ENCODE measurements at regions not wholly inside any gene's neighbourhood (a gene's known extent, or its start where the extent isn't known, plus 50 kb on each side); places are given as distances from the start of the nearest gene placed in this dataset.

- TF ChIP-seq EZH2phosphoT487 (IDR thresholded peaks at IDR 0.05; ENCODE audit: borderline replicate concordance, low read length) (no peak), CTCF (IDR thresholded peaks at IDR 0.05; ENCODE audit: low read depth, low read length, poor library complexity, severe bottlenecking) (no peak)
- Histone ChIP-seq H3K79me2 (ENCODE audit: control insufficient read depth, low read length) (no peaks in the 10 kb centered on the region), H3K9me3 (ENCODE audit: control insufficient read depth, insufficient read depth, low read length) (no peaks in the 10 kb centered on the region), H3K4me3 (ENCODE audit: low read length) (no peak overlapping the region), H3K27ac (ENCODE audit: low read depth, low read length) (no peak overlapping the region), H3K27me3 (ENCODE audit: control insufficient read depth, low read length) (no peaks in the 10 kb centered on the region), H3K4me2 (ENCODE audit: low read length) (no peak overlapping the region), H3F3A (ENCODE audit: control insufficient read depth, insufficient read depth) (no peaks in the 10 kb centered on the region), H3K36me3 (ENCODE audit: control insufficient read depth, low read length) (no peaks in the 10 kb centered on the region), H4K20me1 (ENCODE audit: control insufficient read depth, insufficient read depth, low read depth, low read length) (no peaks in the 10 kb centered on the region), H3K4me1 (ENCODE audit: control insufficient read depth, low read length) (no peaks in the 10 kb centered on the region), H3K9me2 (replicated peaks; ENCODE audit: control insufficient read depth, low read length) (no peaks in the 10 kb centered on the region)
Measured at GRCh38 chr2:234438305-234438977, 58.4 kb downstream of the ARL4C start.

GRCh38 chr2:234437642-234438304 lies 59.1 kb downstream of the ARL4C start:
- Histone ChIP-seq H3K79me2 (ENCODE audit: control insufficient read depth, low read length) (no peaks in the 10 kb centered on the region), H3F3A (ENCODE audit: control insufficient read depth, insufficient read depth) (no peaks in the 10 kb centered on the region), H3K4me1 (ENCODE audit: control insufficient read depth, low read length) (no peaks in the 10 kb centered on the region), H3K9me2 (replicated peaks; ENCODE audit: control insufficient read depth, low read length) (no peaks in the 10 kb centered on the region), H3K4me3 (ENCODE audit: low read length) (no peak overlapping the region), H3K4me2 (ENCODE audit: low read length) (no peak overlapping the region), H3K27me3 (ENCODE audit: control insufficient read depth, low read length) (no peaks in the 10 kb centered on the region), H3K36me3 (ENCODE audit: control insufficient read depth, low read length) (no peaks in the 10 kb centered on the region), H3K27ac (ENCODE audit: low read depth, low read length) (no peak overlapping the region), H3K9me3 (ENCODE audit: control insufficient read depth, insufficient read depth, low read length) (no peaks in the 10 kb centered on the region), H4K20me1 (ENCODE audit: control insufficient read depth, insufficient read depth, low read depth, low read length) (no peaks in the 10 kb centered on the region)
- TF ChIP-seq EZH2phosphoT487 (IDR thresholded peaks at IDR 0.05; ENCODE audit: borderline replicate concordance, low read length), result no peak
- no peak for TF ChIP-seq CTCF (IDR thresholded peaks at IDR 0.05; ENCODE audit: low read depth, low read length, poor library complexity, severe bottlenecking)

DNA sequence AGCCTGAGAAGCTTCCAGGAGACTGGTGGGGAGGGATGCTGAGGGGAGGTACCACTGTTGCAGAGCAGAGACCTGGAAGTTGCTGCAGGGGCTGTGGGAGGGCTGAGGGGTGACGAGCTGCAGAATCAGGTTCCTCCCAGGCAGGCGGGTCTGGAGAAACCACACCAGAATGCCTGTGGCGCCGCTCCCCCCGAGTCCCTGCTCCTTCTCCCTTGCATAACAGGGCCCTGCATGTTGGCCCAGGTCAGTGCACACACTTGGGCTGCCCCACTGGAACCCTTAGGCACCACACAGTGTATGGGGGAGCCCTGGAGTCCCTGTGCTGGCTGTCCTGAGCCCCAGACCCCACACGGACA lies 60.4 kb downstream of the ARL4C start:
- no peaks in the 10 kb centered on the region for H3K27me3 ChIP-seq (ENCODE audit: control insufficient read depth, low read length)
- no peaks in the 10 kb centered on the region for H3K9me3 ChIP-seq (ENCODE audit: control insufficient read depth, insufficient read depth, low read length)
- H3K4me3 ChIP-seq (ENCODE audit: low read length), result no peak overlapping the region
- H3K79me2 ChIP-seq (ENCODE audit: control insufficient read depth, low read length), result no peaks in the 10 kb centered on the region
- H3K27ac ChIP-seq (ENCODE audit: low read depth, low read length), result no peak overlapping the region
- no peak overlapping the region for H3K4me2 ChIP-seq (ENCODE audit: low read length)
- no peaks in the 10 kb centered on the region for H3F3A ChIP-seq (ENCODE audit: control insufficient read depth, insufficient read depth)
- H3K4me1 ChIP-seq (ENCODE audit: control insufficient read depth, low read length), result no peaks in the 10 kb centered on the region
- H3K36me3 ChIP-seq (ENCODE audit: control insufficient read depth, low read length), result no peaks in the 10 kb centered on the region
- H3K9me2 ChIP-seq (replicated peaks; ENCODE audit: control insufficient read depth, low read length), result no peaks in the 10 kb centered on the region
- H4K20me1 ChIP-seq (ENCODE audit: control insufficient read depth, insufficient read depth, low read depth, low read length), result no peaks in the 10 kb centered on the region
- TF ChIP-seq EZH2phosphoT487 (IDR thresholded peaks at IDR 0.05; ENCODE audit: borderline replicate concordance, low read length) (no peak), CTCF (IDR thresholded peaks at IDR 0.05; ENCODE audit: low read depth, low read length, poor library complexity, severe bottlenecking) (no peak)
